ENCODE measurements at regions not wholly inside any gene's neighbourhood (a gene's known extent, or its start where the extent isn't known, plus 50 kb on each side); places are given as distances from the start of the nearest gene placed in this dataset.
"Not testable (repeated sequence)": the region's sequence is repeated elsewhere in the genome, so short reads cannot be mapped to it uniquely, and the experiment has no call there.

DNA sequence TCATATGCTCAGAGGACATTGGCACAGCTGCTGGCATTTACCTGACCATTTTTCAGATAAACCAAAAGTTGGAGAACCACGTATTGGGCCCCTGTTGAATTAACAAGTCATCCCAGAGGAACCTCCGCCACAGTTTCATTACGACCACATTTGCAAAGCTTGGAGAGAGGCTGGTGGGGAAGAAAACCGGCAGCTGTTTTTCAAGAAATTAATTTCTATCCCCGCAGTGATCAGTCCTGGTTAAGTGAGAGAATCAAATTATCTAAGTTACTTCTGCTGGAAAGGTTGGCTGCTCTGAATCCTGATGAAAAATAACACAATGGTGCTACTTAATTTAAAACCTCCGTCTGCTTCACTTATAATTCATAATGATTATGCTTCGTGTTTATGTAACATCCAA, 737.1 kb upstream of the AUTS2 start:
- ATAC-seq (no peak), DNase-seq (no peak)
- intact Hi-C loops (cut with DNase I), result no loop called here
- Histone ChIP-seq H3K27me3 (ENCODE audit: low read depth) (no peaks in the 10 kb centered on the region), H3K4me3 (no peak overlapping the region), H3K4me1 (no peaks in the 10 kb centered on the region), H3K9me3 (no peaks in the 10 kb centered on the region), H3K27ac (no peak overlapping the region), H3K36me3 (no peaks in the 10 kb centered on the region)
- TF ChIP-seq, protein P1, sequence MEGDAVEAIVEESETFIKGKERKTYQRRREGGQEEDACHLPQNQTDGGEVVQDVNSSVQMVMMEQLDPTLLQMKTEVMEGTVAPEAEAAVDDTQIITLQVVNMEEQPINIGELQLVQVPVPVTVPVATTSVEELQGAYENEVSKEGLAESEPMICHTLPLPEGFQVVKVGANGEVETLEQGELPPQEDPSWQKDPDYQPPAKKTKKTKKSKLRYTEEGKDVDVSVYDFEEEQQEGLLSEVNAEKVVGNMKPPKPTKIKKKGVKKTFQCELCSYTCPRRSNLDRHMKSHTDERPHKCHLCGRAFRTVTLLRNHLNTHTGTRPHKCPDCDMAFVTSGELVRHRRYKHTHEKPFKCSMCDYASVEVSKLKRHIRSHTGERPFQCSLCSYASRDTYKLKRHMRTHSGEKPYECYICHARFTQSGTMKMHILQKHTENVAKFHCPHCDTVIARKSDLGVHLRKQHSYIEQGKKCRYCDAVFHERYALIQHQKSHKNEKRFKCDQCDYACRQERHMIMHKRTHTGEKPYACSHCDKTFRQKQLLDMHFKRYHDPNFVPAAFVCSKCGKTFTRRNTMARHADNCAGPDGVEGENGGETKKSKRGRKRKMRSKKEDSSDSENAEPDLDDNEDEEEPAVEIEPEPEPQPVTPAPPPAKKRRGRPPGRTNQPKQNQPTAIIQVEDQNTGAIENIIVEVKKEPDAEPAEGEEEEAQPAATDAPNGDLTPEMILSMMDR (IDR thresholded peaks at IDR 0.05), result no peak

DNA sequence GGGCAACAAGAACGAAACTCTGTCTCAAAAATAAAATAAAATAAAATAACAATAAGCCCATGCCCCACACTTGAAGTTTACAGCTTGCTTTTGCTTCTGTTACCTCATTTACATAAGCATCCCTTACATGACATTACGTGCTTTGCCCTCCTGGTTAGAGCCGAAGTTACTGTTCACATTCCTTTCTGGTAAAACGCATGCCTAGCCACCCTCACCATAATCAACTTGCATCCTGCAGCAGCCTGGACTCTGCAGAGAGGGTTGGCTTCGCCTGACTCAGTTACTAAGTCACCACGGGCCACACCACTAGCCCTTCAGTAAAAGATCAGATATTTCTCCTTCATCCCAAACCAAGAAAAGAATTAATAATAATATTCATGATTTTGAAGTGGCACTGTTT, 736.0 kb upstream of the AUTS2 start:
- Histone ChIP-seq H3K27me3 (ENCODE audit: low read depth) (no peaks in the 10 kb centered on the region), H3K4me1 (no peaks in the 10 kb centered on the region), H3K9me3 (no peaks in the 10 kb centered on the region), H3K36me3 (no peaks in the 10 kb centered on the region), H3K4me3 (no peak overlapping the region), H3K27ac (no peak overlapping the region)
- DNase-seq (no peak), ATAC-seq (no peak)
- intact Hi-C loops (cut with DNase I), result no loop called here
- TF ChIP-seq, protein P1 (IDR thresholded peaks at IDR 0.05), result no peak

DNA sequence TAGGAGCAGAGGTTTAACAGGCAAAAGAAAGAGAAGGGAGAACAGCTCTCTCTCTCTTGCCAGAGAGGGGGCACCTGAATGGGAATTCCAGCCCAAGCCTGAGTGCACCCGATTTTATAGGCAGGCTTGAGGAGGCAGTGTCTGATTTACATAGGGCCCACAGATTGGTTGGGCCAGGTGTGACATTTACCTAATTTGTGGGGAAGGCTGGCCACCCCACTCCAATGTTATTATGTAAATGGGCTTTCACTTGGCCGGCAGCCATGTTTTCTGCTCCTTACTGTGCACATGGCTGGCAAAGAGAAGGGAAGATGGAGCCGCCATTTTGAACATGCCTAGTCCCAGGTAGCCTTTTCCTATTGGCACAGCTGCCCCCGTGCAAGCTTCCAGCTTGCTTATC, 735.5 kb upstream of the AUTS2 start:
- TF ChIP-seq, protein P1 (IDR thresholded peaks at IDR 0.05), result no peak
- Histone ChIP-seq H3K4me1 (no peaks in the 10 kb centered on the region), H3K4me3 (no peak overlapping the region), H3K36me3 (no peaks in the 10 kb centered on the region), H3K9me3 (no peaks in the 10 kb centered on the region), H3K27ac (no peak overlapping the region), H3K27me3 (ENCODE audit: low read depth) (no peaks in the 10 kb centered on the region)
- intact Hi-C loops (cut with DNase I), result no loop called here
- DNase-seq, result no peak
- ATAC-seq, result no peak

DNA sequence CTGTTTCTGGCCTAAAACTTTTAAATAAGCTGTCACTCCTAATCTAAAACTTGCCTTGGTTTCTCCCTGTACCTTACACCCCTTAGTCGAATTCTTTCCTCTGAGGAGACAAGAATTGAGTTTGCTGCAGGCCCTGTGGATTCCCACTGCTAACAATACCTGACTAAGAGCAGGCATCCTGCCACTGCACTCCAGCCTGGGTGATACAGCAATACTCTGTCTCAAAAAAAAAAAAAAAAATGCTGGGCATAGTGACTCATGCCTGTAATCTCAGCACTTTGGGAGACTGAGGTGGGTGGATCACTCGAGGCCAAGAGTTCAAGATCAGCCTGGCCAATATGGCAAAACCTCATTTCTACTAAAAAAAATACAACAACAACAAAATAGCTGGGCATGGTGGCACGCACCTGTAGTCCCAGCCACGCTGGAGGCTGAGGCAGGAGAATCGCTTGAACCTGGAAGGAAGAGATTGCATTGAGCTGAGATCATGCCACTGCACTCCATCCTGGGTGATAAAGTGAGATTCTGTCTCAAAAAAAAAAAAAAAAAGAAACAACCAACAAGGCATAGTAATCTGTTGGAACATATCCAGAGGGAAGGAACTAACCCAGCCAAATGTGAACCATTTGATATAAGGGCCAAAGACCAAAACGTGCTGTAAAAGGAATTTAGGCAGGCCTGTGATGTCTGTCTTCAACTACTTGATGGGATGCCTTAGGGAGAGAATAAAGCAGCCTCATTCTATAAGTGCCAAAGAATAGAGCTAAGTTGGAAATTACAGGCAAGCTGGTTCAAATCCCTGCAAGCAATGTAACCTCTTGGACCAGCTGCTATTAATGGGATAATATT, 732.7 kb upstream of the AUTS2 start:
- DNase-seq, result no peak
- H3K27me3 ChIP-seq (ENCODE audit: low read depth), result no peaks in the 10 kb centered on the region
- H3K4me3 ChIP-seq, result no peak overlapping the region
- H3K4me1 ChIP-seq, result no peaks in the 10 kb centered on the region
- ATAC-seq, result no peak
- no peak overlapping the region for H3K27ac ChIP-seq
- no peaks in the 10 kb centered on the region for H3K9me3 ChIP-seq
- H3K36me3 ChIP-seq, result no peaks in the 10 kb centered on the region
- intact Hi-C loops (cut with DNase I), result no loop called here
- TF ChIP-seq, protein P1 (IDR thresholded peaks at IDR 0.05), result no peak

DNA sequence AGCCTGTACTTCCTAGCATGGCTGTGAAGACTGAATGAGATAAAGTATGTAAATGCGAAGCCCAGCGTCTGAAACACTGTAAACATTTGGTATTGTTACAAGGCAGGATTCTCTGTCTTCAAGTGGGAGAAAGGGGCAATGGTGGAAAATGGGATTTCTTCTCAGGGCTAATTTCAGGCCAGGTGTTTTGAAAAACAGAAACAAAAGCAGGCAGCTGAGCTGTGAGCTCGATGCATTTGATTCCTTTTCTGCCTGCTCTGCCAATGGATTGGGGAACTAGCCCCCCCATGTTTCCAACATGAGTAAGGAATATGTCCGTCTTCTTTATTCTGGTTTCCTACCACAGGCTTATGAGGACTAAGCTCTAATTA, 732.1 kb upstream of the AUTS2 start:
- Histone ChIP-seq H3K27me3 (ENCODE audit: low read depth) (no peaks in the 10 kb centered on the region), H3K4me1 (no peaks in the 10 kb centered on the region), H3K9me3 (no peaks in the 10 kb centered on the region), H3K27ac (no peak overlapping the region), H3K36me3 (no peaks in the 10 kb centered on the region), H3K4me3 (no peak overlapping the region)
- no peak for ATAC-seq
- no peak for DNase-seq
- intact Hi-C loops (cut with DNase I), result no loop called here
- TF ChIP-seq, protein P1 (IDR thresholded peaks at IDR 0.05), result no peak

DNA sequence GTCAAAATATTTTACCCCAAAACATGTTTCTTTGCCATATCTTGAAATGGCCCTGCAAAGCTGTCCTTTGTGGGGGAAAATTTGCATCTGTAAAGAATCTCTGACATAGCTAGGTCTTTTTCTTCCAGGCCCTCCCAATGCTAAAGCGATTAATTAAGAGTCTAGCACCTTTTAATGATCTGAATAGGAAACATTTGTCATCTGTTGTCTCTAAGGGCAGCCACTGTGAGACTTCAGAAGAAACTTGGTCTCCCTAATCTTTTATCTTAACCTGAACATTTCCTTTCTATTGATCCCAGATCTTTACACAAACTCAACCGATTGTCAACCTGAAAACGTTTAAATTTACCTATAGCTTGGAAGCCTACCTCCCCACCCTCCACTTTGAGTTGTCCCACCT, 731.6 kb upstream of the AUTS2 start:
- H3K4me3 ChIP-seq; ATAC-seq; H3K27me3 ChIP-seq (ENCODE audit: low read depth); intact Hi-C loops (cut with DNase I); H3K36me3 ChIP-seq; H3K9me3 ChIP-seq; H3K4me1 ChIP-seq; H3K27ac ChIP-seq; DNase-seq: not testable (repeated sequence)

Measured in lower lobe of right lung (tissue), 2 donors.